ENCODE measurements at regions not wholly inside any gene's neighbourhood (a gene's known extent, or its start where the extent isn't known, plus 50 kb on each side); places are given as distances from the start of the nearest gene placed in this dataset.
"Not testable (repeated sequence)": the region's sequence is repeated elsewhere in the genome, so short reads cannot be mapped to it uniquely, and the experiment has no call there.

DNA sequence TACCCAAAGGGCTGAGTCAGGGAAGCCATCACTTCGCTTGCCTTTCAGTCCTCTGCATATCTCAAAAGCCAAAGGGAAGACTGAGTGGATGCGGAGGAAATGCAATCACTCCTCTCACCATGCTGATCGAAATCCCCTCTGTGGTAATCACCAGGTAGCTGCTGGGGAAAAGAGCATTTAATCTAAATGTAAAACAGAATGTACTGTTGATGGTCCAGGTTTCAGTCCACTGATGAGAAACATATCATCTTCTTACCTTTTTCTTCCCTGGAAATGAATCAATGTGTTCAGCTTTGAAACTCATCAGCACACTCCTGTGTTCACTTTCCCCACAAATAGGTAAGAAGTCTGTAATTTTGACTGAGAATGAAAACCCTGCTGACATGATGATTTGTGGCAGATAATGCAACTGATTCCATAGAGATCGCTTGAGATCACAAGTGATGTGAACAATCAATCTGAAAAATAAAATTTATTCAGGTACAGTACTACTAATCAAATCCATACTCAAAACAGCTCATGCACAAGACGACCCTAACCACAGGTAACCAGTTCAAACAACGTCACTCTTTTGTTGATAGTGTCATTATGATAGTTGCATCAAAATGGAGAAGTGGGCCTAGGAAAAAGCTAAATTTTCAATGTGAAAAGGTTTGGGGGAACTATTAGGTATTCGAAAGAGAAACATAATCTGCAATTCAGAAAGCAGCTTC is 454.0 kb upstream of the RGMB start:
- no peak overlapping the region for H3K4me3 Mint-ChIP-seq (ENCODE audit: unreplicated experiment)
- peaks cover 13% of the 10 kb centered on the region for H3K4me1 Mint-ChIP-seq (ENCODE audit: unreplicated experiment)
- no peak for DNase-seq (ENCODE audit: extremely low spot score, unreplicated experiment)
- TF ChIP-seq, protein P1, sequence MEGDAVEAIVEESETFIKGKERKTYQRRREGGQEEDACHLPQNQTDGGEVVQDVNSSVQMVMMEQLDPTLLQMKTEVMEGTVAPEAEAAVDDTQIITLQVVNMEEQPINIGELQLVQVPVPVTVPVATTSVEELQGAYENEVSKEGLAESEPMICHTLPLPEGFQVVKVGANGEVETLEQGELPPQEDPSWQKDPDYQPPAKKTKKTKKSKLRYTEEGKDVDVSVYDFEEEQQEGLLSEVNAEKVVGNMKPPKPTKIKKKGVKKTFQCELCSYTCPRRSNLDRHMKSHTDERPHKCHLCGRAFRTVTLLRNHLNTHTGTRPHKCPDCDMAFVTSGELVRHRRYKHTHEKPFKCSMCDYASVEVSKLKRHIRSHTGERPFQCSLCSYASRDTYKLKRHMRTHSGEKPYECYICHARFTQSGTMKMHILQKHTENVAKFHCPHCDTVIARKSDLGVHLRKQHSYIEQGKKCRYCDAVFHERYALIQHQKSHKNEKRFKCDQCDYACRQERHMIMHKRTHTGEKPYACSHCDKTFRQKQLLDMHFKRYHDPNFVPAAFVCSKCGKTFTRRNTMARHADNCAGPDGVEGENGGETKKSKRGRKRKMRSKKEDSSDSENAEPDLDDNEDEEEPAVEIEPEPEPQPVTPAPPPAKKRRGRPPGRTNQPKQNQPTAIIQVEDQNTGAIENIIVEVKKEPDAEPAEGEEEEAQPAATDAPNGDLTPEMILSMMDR (IDR thresholded peaks at IDR 0.05) = no peak
- H3K36me3 Mint-ChIP-seq (ENCODE audit: unreplicated experiment) = no peaks in the 10 kb centered on the region
- H3K27me3 Mint-ChIP-seq (ENCODE audit: unreplicated experiment) = no peaks in the 10 kb centered on the region
- no peak overlapping the region for H3K27ac Mint-ChIP-seq (ENCODE audit: unreplicated experiment)
- no peaks in the 10 kb centered on the region for H3K9me3 Mint-ChIP-seq (ENCODE audit: unreplicated experiment)

DNA sequence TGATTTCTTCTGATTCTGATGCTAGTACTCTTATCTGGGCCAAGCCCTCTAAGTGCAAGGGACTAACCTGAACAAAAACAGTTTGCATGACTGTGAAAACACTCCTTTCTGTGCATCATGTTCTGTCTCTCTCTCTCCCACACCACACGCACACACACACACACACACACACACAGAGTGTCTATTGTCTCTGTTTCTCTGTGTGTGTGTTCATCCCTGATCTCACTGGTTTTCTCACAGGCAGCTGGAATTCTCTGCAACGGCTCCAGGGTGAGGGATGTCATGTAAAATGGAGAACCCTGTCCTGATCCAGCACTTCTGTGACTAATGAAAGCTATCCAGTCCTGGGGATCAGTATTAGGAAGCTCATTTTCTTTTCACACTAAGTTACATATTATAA is 453.1 kb upstream of the RGMB start:
- no peaks in the 10 kb centered on the region for H3K9me3 Mint-ChIP-seq (ENCODE audit: unreplicated experiment)
- no peak overlapping the region for H3K4me3 Mint-ChIP-seq (ENCODE audit: unreplicated experiment)
- no peaks in the 10 kb centered on the region for H3K36me3 Mint-ChIP-seq (ENCODE audit: unreplicated experiment)
- peaks cover 4% of the 10 kb centered on the region for H3K4me1 Mint-ChIP-seq (ENCODE audit: unreplicated experiment)
- TF ChIP-seq, protein P1 (IDR thresholded peaks at IDR 0.05) = no peak
- DNase-seq (ENCODE audit: extremely low spot score, unreplicated experiment) = no peak
- H3K27ac Mint-ChIP-seq (ENCODE audit: unreplicated experiment) = no peak overlapping the region
- H3K27me3 Mint-ChIP-seq (ENCODE audit: unreplicated experiment) = no peaks in the 10 kb centered on the region

DNA sequence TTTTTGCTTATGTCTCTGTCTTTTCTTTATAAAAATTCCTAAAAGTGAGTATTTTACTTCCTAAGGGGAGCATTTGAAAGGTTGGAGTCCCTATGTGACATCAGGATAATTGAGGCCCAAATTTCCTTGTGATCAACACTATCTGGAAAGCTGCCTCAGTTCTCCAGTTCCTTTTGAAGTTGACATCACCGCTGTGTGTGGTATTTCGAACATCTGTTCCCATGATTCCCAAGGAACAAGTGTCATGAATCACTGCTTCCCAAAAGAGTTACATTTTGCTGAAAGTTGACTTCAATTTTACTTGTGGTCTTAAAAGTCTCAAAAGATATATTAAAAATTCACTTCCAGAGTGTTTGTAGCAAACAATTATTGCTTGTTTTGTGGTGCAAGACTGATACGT is 452.1 kb upstream of the RGMB start:
- no peak overlapping the region for H3K27ac Mint-ChIP-seq (ENCODE audit: unreplicated experiment)
- DNase-seq (ENCODE audit: extremely low spot score, unreplicated experiment) = no peak
- H3K4me3 Mint-ChIP-seq (ENCODE audit: unreplicated experiment) = no peak overlapping the region
- peaks cover under 1% of the 10 kb centered on the region for H3K4me1 Mint-ChIP-seq (ENCODE audit: unreplicated experiment)
- H3K36me3 Mint-ChIP-seq (ENCODE audit: unreplicated experiment) = no peaks in the 10 kb centered on the region
- TF ChIP-seq, protein P1 (IDR thresholded peaks at IDR 0.05) = no peak
- H3K27me3 Mint-ChIP-seq (ENCODE audit: unreplicated experiment) = no peaks in the 10 kb centered on the region
- H3K9me3 Mint-ChIP-seq (ENCODE audit: unreplicated experiment) = no peaks in the 10 kb centered on the region

DNA sequence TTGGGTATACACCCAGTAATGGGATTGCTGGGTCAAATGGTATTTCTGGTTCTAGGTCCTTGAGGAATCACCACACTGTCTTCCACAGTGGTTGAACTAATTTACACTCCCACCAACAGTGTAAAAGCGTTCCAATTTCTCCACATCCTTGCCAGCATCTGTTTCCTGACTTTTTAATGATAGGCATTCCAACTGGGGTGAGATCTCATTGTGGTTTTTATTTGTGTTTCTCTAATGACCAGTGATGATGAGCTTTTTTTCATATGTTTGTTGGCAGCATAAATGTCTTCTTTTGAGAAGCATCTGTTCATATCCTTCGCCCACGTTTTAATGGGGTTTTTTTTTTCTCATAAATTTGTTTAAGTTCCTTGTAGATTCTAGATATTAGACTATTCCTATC is 448.3 kb upstream of the RGMB start:
- H3K9me3 Mint-ChIP-seq (ENCODE audit: unreplicated experiment); H3K27me3 Mint-ChIP-seq (ENCODE audit: unreplicated experiment); H3K36me3 Mint-ChIP-seq (ENCODE audit: unreplicated experiment); H3K27ac Mint-ChIP-seq (ENCODE audit: unreplicated experiment); DNase-seq (ENCODE audit: extremely low spot score, unreplicated experiment); H3K4me3 Mint-ChIP-seq (ENCODE audit: unreplicated experiment); H3K4me1 Mint-ChIP-seq (ENCODE audit: unreplicated experiment): not testable (repeated sequence)

DNA sequence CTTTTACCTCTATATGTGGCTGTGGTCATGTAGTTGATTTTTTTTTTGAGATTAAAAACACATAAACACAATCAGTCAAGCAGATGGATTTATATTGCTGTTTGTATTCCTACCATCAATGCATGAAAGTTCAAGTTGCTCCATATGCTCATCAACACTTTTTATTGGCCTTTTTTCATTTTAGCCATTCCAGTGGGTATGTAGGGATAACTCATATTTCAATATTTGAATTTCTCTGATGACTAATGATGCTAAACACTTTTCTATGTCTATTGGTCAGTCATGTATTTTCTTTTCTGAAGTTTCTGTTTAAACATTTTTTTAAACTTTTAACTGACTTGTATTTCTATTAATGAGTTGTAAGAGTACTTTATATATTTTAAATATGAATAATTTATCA is 445.4 kb upstream of the RGMB start:
- TF ChIP-seq, protein P1 (IDR thresholded peaks at IDR 0.05) = no peak
- H3K4me3 Mint-ChIP-seq (ENCODE audit: unreplicated experiment) = no peak overlapping the region
- no peaks in the 10 kb centered on the region for H3K27me3 Mint-ChIP-seq (ENCODE audit: unreplicated experiment)
- H3K4me1 Mint-ChIP-seq (ENCODE audit: unreplicated experiment) = no peaks in the 10 kb centered on the region
- DNase-seq (ENCODE audit: extremely low spot score, unreplicated experiment) = no peak
- peaks cover 3% of the 10 kb centered on the region for H3K36me3 Mint-ChIP-seq (ENCODE audit: unreplicated experiment)
- H3K27ac Mint-ChIP-seq (ENCODE audit: unreplicated experiment) = no peak overlapping the region
- H3K9me3 Mint-ChIP-seq (ENCODE audit: unreplicated experiment) = peaks cover 15% of the 10 kb centered on the region

Measured in osteocyte (in vitro differentiated cells).